ENCODE measurements at regions not wholly inside any gene's neighbourhood (a gene's known extent, or its start where the extent isn't known, plus 50 kb on each side); places are given as distances from the start of the nearest gene placed in this dataset.

GRCh38 chr3:56970461-56970879, 90.0 kb upstream of the SPATA12 start:
- Histone ChIP-seq H3K9ac (ENCODE audit: low read length) (no peak overlapping the region), H3K79me2 (ENCODE audit: insufficient read depth, low read length) (no peaks in the 10 kb centered on the region), H3K4me1 (ENCODE audit: control insufficient read depth in 1 of 2, insufficient read depth in 2 of 2, low read length in 2 of 2) (no peaks in the 10 kb centered on the region), H2AFZ (ENCODE audit: low read depth, low read length, poor library complexity, severe bottlenecking) (no peak overlapping the region), H3K27me3 (ENCODE audit: insufficient read depth, low read length) (no peaks in the 10 kb centered on the region), H4K20me1 (ENCODE audit: insufficient read depth) (no peaks in the 10 kb centered on the region), H3K27ac (ENCODE audit: low read depth, low read length) (no peak overlapping the region), H3K9me3 (ENCODE audit: control insufficient read depth in 1 of 2, insufficient read depth in 1 of 2, low read depth in 1 of 2, low read length in 2 of 2) (no peaks in the 10 kb centered on the region), H3K9me2 (ENCODE audit: insufficient read depth) (no peaks in the 10 kb centered on the region), H3K36me3 (ENCODE audit: control insufficient read depth in 1 of 2, insufficient read depth in 2 of 2, low read length in 2 of 2) (no peaks in the 10 kb centered on the region), H3K4me3 (replicated peaks in 1 of 2; ENCODE audit: low read depth in 1 of 2, low read length in 2 of 2) (no peak overlapping the region), H3K4me2 (ENCODE audit: low read length) (no peak overlapping the region)
- ChIA-PET CTCF (no interaction called here), POLR2A (no interaction called here), RAD21 (ENCODE audit: low non-redundant PET in 1 of 2, low total read pairs in 2 of 2, uncharacterized antibody in 2 of 2, unreplicated experiment in 2 of 2) (no interaction called here)
- ATAC-seq: no peak
- no TSS peak for BruUV-seq (replicated peaks)
- no peak for DNase-seq (ENCODE audit: low read depth, low spot score)
- TF ChIP-seq RAD21 (IDR thresholded peaks at IDR 0.05; ENCODE audit: low read depth) (no peak), EZH2phosphoT487 (IDR thresholded peaks at IDR 0.05; ENCODE audit: borderline replicate concordance) (no peak), ATF3 (IDR thresholded peaks at IDR 0.05) (no peak), MAX (IDR thresholded peaks at IDR 0.05) (no peak), REST (IDR thresholded peaks at IDR 0.05; ENCODE audit: low read depth) (no peak), CTCF (IDR thresholded peaks at IDR 0.05 in 2 of 3, conservative IDR thresholded peaks at IDR 0.05 in 1 of 3; ENCODE audit: borderline replicate concordance in 1 of 3, insufficient read depth in 1 of 3, low read depth in 2 of 3, low read length in 2 of 3) (no peak), YY1 (IDR thresholded peaks at IDR 0.05; ENCODE audit: extremely low read depth, insufficient replicate concordance, low read depth, low read length) (no peak), CBX3 (IDR thresholded peaks at IDR 0.05; ENCODE audit: low read depth) (no peak), FOSL1 (IDR thresholded peaks at IDR 0.05; ENCODE audit: low read depth) (no peak), ELF1 (IDR thresholded peaks at IDR 0.05; ENCODE audit: borderline replicate concordance, low read depth) (no peak), EGR1 (IDR thresholded peaks at IDR 0.05; ENCODE audit: low read depth) (no peak), JUND (IDR thresholded peaks at IDR 0.05) (no peak), SP1 (IDR thresholded peaks at IDR 0.05; ENCODE audit: low read depth) (no peak), EZH2 (IDR thresholded peaks at IDR 0.05) (no peak), SRF (IDR thresholded peaks at IDR 0.05; ENCODE audit: low read depth) (no peak), ZFX (IDR thresholded peaks at IDR 0.05) (no peak), ZBTB33 (IDR thresholded peaks at IDR 0.05; ENCODE audit: extremely low read depth, insufficient replicate concordance, low read length) (no peak), CEBPB (IDR thresholded peaks at IDR 0.05; ENCODE audit: low read depth) (no peak)
- intact Hi-C loops (cut with micrococcal nuclease): no loop called here

All from HCT116 (cell line).